Liver (tissue), 8 donors: ENCODE measurements at regions not wholly inside any gene's neighbourhood (a gene's known extent, or its start where the extent isn't known, plus 50 kb on each side); places are given as distances from the start of the nearest gene placed in this dataset.

Experiments
- DNase-seq: peaks from one replicate; pipeline ENCODE4 v3.0.0-alpha.2; 2017; ENCODE audit warnings: low spot score
- H3K27ac ChIP-seq, 2 donors: one replicate each; pipeline ENCODE4 v1.7.0; 2013; ENCODE audit warnings: inconsistent platforms in 2 of 2, low read length in 2 of 2, control low read depth in 1 of 2, low read depth in 1 of 2, mild to moderate bottlenecking in 1 of 2
- H3K27me3 ChIP-seq, 4 donors: one replicate each; pipeline versions ENCODE4 v1.6.1 to v1.7.0; 2013; ENCODE audit warnings: low read length in 3 of 4, inconsistent platforms in 1 of 4, mild to moderate bottlenecking in 1 of 4, moderate library complexity in 1 of 4; ENCODE audit not compliant: control insufficient read depth in 4 of 4, insufficient read depth in 4 of 4
- H3K36me3 ChIP-seq, 4 donors: one replicate each; pipeline versions ENCODE4 v1.6.1 to v1.7.0; 2013; ENCODE audit warnings: low read length in 3 of 4, mild to moderate bottlenecking in 3 of 4, low read depth in 1 of 4, moderate library complexity in 1 of 4; ENCODE audit not compliant: control insufficient read depth in 4 of 4, insufficient read depth in 3 of 4
- H3K4me1 ChIP-seq, 4 donors: one replicate each; pipeline versions ENCODE4 v1.6.1 to v1.7.0; 2013; ENCODE audit warnings: low read length in 3 of 4, mild to moderate bottlenecking in 3 of 4, moderate library complexity in 1 of 4; ENCODE audit not compliant: control insufficient read depth in 4 of 4, insufficient read depth in 4 of 4
- H3K4me3 ChIP-seq, 3 donors: one replicate each; pipeline versions ENCODE4 v1.6.1 to v1.7.0; 2013; ENCODE audit warnings: low read length in 3 of 3, control low read depth in 1 of 3, low read depth in 1 of 3, mild to moderate bottlenecking in 1 of 3
- H3K9ac ChIP-seq, 2 donors: one replicate each; pipeline ENCODE4 v1.7.0; 2013; ENCODE audit warnings: low read length in 2 of 2, mild to moderate bottlenecking in 2 of 2, moderate library complexity in 2 of 2, control low read depth in 1 of 2, low read depth in 1 of 2
- H3K9me3 ChIP-seq, 4 donors: one replicate each; pipeline versions ENCODE4 v1.6.1 to v1.7.0; 2013; ENCODE audit warnings: low read length in 3 of 4; ENCODE audit not compliant: control insufficient read depth in 4 of 4
- EGR1 ChIP-seq, 2 donors: IDR thresholded peaks; 2 replicates each; pipeline ENCODE4 v1.6.1; 2016 to 2018; ENCODE audit warnings: antibody characterized with exemption in 2 of 2, low read depth in 2 of 2
- FOXA1 ChIP-seq: IDR thresholded peaks from 2 replicates; pipeline ENCODE4 v1.6.1; 2016; ENCODE audit warnings: antibody characterized with exemption
- FOXA2 ChIP-seq: IDR thresholded peaks from 2 replicates; pipeline ENCODE4 v1.6.1; 2016; ENCODE audit warnings: antibody characterized with exemption
- GABPA ChIP-seq, 2 donors: IDR thresholded peaks in 1 of 2; conservative IDR thresholded peaks in 1 of 2; 2 replicates each; pipeline ENCODE4 v1.6.1; 2016; ENCODE audit warnings: antibody characterized with exemption in 2 of 2, mild to moderate bottlenecking in 1 of 2, moderate library complexity in 1 of 2
- HNF4A ChIP-seq, 2 donors: conservative IDR thresholded peaks; 2 replicates each; pipeline ENCODE4 v1.6.1; 2016; ENCODE audit warnings: antibody characterized with exemption in 2 of 2, mild to moderate bottlenecking in 2 of 2
- HNF4G ChIP-seq: IDR thresholded peaks from 2 replicates; pipeline ENCODE4 v1.6.1; 2016; ENCODE audit warnings: antibody characterized with exemption
- JUND ChIP-seq, 2 donors: IDR thresholded peaks; 2 replicates each; pipeline ENCODE4 v1.6.1; 2016; ENCODE audit warnings: antibody characterized with exemption in 2 of 2
- NR2F2 ChIP-seq: IDR thresholded peaks from 2 replicates; pipeline ENCODE4 v1.6.1; 2016; ENCODE audit warnings: antibody characterized with exemption
- RAD21 ChIP-seq, 2 donors: IDR thresholded peaks; 2 replicates each; pipeline ENCODE4 v1.6.1; 2016; ENCODE audit warnings: antibody characterized with exemption in 2 of 2, mild to moderate bottlenecking in 2 of 2
- RXRA ChIP-seq, 2 donors: IDR thresholded peaks; 2 replicates each; pipeline ENCODE4 v1.6.1; 2017 to 2018; ENCODE audit warnings: antibody characterized with exemption in 2 of 2, mild to moderate bottlenecking in 1 of 2
- SP1 ChIP-seq: IDR thresholded peaks from 2 replicates; pipeline ENCODE4 v1.6.1; 2018; ENCODE audit warnings: antibody characterized with exemption, mild to moderate bottlenecking
- TAF1 ChIP-seq: conservative IDR thresholded peaks from 2 replicates; pipeline ENCODE4 v1.6.1; 2016; ENCODE audit warnings: antibody characterized with exemption, mild to moderate bottlenecking
- YY1 ChIP-seq: IDR thresholded peaks from 2 replicates; pipeline ENCODE4 v1.6.1; 2016; ENCODE audit warnings: antibody characterized with exemption, mild to moderate bottlenecking
- WGBS: extraction: QIAGEN DNeasy Blood & Tissue Kit; methylation state at CpG from one replicate; pipeline ENCODE4 v1.1.7; 2013; 5-methylcytosine and 5-hydroxymethylcytosine counted together
- TF ChIP-seq, protein P1 (sequence below): IDR thresholded peaks from 2 replicates; pipeline ENCODE4 v1.6.1; 2016; ENCODE audit warnings: antibody characterized with exemption
- TF ChIP-seq, protein P2 (sequence below): IDR thresholded peaks from 2 replicates; pipeline ENCODE4 v1.6.1; 2016; ENCODE audit warnings: antibody characterized with exemption
- TF ChIP-seq, protein P3 (sequence below): IDR thresholded peaks from 2 replicates; pipeline ENCODE4 v1.6.1; 2016; ENCODE audit warnings: antibody characterized with exemption
- TF ChIP-seq, protein P4 (sequence below): fragments of 150-350 bp; IDR thresholded peaks from 2 replicates; pipeline ENCODE4 v1.5.1; 2017; ENCODE audit warnings: improper control_type of control experiment, low read depth, low read length; ENCODE audit not compliant: missing input control
- TF ChIP-seq, protein P5 (sequence below): IDR thresholded peaks from 2 replicates; pipeline ENCODE4 v1.6.1; 2016; ENCODE audit warnings: antibody characterized with exemption, mild to moderate bottlenecking
- donor health status: healthy.
- donor health status: healthy.
- donor health status: healthy.
- donor health status: healthy.
- donor health status: healthy.

DNA sequence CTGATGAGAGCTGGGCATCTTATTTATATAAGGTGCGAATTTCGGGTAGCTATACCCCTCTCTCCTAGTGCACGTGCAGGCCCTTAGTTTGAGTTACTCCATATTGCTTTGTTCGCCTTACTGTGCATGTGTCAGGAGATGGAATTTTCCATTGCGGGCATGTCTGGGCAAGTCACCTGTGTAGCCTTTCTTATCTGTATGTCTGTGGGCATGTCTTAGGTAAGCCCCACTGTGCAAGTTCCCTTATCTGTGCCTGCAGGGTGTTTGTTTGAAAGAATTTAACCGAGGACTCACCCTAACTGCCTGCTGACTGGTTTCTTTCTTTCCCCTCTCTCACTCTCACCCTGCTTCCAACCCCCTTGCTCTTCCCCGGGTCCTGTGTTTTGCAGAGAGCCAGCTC is 140.7 kb upstream of the RANBP3L start:
- 77% methylated on average over 7 of the region's 7 CpGs for WGBS
- no peaks in the 10 kb centered on the region for H3K4me1 ChIP-seq
- H3K9me3 ChIP-seq: no peaks in the 10 kb centered on the region
- H3K4me3 ChIP-seq: no peak overlapping the region
- H3K27me3 ChIP-seq: no peaks in the 10 kb centered on the region
- no peak overlapping the region for H3K9ac ChIP-seq
- H3K36me3 ChIP-seq: no peaks in the 10 kb centered on the region
- no peak overlapping the region for H3K27ac ChIP-seq
- TF ChIP-seq SP1: no peak
- no peak for TF ChIP-seq RXRA (IDR thresholded peaks at IDR 0.05)
- TF ChIP-seq HNF4G: no peak
- no peak for TF ChIP-seq FOXA1
- no peak for TF ChIP-seq EGR1 (IDR thresholded peaks at IDR 0.05; ENCODE audit: low read depth in 2 of 2)
- no peak for TF ChIP-seq RAD21 (IDR thresholded peaks at IDR 0.05)
- no peak for TF ChIP-seq NR2F2
- TF ChIP-seq, protein P1, sequence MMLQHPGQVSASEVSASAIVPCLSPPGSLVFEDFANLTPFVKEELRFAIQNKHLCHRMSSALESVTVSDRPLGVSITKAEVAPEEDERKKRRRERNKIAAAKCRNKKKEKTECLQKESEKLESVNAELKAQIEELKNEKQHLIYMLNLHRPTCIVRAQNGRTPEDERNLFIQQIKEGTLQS: no peak
- no peak for TF ChIP-seq GABPA (IDR thresholded peaks at IDR 0.05 in 1 of 2, conservative IDR thresholded peaks at IDR 0.05 in 1 of 2)
- TF ChIP-seq JUND (IDR thresholded peaks at IDR 0.05): no peak
- TF ChIP-seq, protein P2, sequence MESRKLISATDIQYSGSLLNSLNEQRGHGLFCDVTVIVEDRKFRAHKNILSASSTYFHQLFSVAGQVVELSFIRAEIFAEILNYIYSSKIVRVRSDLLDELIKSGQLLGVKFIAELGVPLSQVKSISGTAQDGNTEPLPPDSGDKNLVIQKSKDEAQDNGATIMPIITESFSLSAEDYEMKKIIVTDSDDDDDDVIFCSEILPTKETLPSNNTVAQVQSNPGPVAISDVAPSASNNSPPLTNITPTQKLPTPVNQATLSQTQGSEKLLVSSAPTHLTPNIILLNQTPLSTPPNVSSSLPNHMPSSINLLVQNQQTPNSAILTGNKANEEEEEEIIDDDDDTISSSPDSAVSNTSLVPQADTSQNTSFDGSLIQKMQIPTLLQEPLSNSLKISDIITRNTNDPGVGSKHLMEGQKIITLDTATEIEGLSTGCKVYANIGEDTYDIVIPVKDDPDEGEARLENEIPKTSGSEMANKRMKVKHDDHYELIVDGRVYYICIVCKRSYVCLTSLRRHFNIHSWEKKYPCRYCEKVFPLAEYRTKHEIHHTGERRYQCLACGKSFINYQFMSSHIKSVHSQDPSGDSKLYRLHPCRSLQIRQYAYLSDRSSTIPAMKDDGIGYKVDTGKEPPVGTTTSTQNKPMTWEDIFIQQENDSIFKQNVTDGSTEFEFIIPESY: no peak
- TF ChIP-seq TAF1: no peak
- TF ChIP-seq, protein P3, sequence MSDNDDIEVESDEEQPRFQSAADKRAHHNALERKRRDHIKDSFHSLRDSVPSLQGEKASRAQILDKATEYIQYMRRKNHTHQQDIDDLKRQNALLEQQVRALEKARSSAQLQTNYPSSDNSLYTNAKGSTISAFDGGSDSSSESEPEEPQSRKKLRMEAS: no peak
- TF ChIP-seq YY1: no peak
- no peak for TF ChIP-seq FOXA2
- no peak for TF ChIP-seq HNF4A (conservative IDR thresholded peaks at IDR 0.05)
- TF ChIP-seq, protein P4, sequence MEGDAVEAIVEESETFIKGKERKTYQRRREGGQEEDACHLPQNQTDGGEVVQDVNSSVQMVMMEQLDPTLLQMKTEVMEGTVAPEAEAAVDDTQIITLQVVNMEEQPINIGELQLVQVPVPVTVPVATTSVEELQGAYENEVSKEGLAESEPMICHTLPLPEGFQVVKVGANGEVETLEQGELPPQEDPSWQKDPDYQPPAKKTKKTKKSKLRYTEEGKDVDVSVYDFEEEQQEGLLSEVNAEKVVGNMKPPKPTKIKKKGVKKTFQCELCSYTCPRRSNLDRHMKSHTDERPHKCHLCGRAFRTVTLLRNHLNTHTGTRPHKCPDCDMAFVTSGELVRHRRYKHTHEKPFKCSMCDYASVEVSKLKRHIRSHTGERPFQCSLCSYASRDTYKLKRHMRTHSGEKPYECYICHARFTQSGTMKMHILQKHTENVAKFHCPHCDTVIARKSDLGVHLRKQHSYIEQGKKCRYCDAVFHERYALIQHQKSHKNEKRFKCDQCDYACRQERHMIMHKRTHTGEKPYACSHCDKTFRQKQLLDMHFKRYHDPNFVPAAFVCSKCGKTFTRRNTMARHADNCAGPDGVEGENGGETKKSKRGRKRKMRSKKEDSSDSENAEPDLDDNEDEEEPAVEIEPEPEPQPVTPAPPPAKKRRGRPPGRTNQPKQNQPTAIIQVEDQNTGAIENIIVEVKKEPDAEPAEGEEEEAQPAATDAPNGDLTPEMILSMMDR: no peak
- TF ChIP-seq, protein P5, sequence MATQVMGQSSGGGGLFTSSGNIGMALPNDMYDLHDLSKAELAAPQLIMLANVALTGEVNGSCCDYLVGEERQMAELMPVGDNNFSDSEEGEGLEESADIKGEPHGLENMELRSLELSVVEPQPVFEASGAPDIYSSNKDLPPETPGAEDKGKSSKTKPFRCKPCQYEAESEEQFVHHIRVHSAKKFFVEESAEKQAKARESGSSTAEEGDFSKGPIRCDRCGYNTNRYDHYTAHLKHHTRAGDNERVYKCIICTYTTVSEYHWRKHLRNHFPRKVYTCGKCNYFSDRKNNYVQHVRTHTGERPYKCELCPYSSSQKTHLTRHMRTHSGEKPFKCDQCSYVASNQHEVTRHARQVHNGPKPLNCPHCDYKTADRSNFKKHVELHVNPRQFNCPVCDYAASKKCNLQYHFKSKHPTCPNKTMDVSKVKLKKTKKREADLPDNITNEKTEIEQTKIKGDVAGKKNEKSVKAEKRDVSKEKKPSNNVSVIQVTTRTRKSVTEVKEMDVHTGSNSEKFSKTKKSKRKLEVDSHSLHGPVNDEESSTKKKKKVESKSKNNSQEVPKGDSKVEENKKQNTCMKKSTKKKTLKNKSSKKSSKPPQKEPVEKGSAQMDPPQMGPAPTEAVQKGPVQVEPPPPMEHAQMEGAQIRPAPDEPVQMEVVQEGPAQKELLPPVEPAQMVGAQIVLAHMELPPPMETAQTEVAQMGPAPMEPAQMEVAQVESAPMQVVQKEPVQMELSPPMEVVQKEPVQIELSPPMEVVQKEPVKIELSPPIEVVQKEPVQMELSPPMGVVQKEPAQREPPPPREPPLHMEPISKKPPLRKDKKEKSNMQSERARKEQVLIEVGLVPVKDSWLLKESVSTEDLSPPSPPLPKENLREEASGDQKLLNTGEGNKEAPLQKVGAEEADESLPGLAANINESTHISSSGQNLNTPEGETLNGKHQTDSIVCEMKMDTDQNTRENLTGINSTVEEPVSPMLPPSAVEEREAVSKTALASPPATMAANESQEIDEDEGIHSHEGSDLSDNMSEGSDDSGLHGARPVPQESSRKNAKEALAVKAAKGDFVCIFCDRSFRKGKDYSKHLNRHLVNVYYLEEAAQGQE: no peak
- DNase-seq: no peak
